ENCODE measurements at regions not wholly inside any gene's neighbourhood (a gene's known extent, or its start where the extent isn't known, plus 50 kb on each side); places are given as distances from the start of the nearest gene placed in this dataset.

DNA sequence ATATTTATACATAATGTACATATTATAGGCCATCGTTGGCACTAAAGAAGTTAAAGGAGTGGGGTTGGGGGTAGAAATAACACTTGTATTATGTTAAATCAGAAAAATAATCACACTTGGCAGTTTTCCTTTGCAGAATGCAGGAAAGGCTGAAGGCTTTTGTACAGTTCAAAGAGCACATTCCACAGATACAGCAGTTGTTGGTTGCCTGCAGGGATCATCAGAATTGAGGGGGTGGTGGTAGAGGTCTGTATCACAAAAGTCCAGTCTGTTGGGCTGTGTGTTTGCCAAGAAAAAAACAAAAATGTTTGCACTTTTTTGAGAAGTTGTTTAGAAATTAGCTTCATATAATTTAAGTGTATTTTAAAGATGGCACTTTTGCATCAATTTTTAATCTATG, 231.8 kb upstream of the FOXP2 start:
- TF ChIP-seq, protein P1, sequence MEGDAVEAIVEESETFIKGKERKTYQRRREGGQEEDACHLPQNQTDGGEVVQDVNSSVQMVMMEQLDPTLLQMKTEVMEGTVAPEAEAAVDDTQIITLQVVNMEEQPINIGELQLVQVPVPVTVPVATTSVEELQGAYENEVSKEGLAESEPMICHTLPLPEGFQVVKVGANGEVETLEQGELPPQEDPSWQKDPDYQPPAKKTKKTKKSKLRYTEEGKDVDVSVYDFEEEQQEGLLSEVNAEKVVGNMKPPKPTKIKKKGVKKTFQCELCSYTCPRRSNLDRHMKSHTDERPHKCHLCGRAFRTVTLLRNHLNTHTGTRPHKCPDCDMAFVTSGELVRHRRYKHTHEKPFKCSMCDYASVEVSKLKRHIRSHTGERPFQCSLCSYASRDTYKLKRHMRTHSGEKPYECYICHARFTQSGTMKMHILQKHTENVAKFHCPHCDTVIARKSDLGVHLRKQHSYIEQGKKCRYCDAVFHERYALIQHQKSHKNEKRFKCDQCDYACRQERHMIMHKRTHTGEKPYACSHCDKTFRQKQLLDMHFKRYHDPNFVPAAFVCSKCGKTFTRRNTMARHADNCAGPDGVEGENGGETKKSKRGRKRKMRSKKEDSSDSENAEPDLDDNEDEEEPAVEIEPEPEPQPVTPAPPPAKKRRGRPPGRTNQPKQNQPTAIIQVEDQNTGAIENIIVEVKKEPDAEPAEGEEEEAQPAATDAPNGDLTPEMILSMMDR (IDR thresholded peaks at IDR 0.05; ENCODE audit: low read length): no peak
- TF ChIP-seq EZH2 (IDR thresholded peaks at IDR 0.05; ENCODE audit: borderline replicate concordance, low read length): no peak
